ENCODE measurements at regions not wholly inside any gene's neighbourhood (a gene's known extent, or its start where the extent isn't known, plus 50 kb on each side); places are given as distances from the start of the nearest gene placed in this dataset.
"Not testable (repeated sequence)": the region's sequence is repeated elsewhere in the genome, so short reads cannot be mapped to it uniquely, and the experiment has no call there.

- peaks cover 0 to 5% (median 0%) of the 10 kb centered on the region in 5 donors for H3K4me1 ChIP-seq (ENCODE audit: control insufficient read depth in 5 of 5, insufficient read depth in 5 of 5, low read length in 5 of 5)
- H3K27ac ChIP-seq (ENCODE audit: low read depth, low read length): no peak overlapping the region
- H3K36me3 ChIP-seq (ENCODE audit: control insufficient read depth in 5 of 5, insufficient read depth in 5 of 5, low read length in 5 of 5): no peaks in the 10 kb centered on the region
- H3K9ac ChIP-seq (ENCODE audit: low read length in 5 of 5): no peak overlapping the region
- H3K9me3 ChIP-seq (ENCODE audit: control insufficient read depth in 5 of 5, low read length in 5 of 5): no peaks in the 10 kb centered on the region
- H3K4me3 ChIP-seq (ENCODE audit: low read depth in 1 of 5, low read length in 5 of 5): no peak overlapping the region
- peaks cover 0 to 2% (median 0%) of the 10 kb centered on the region in 5 donors for H3K27me3 ChIP-seq (ENCODE audit: control insufficient read depth in 5 of 5, insufficient read depth in 4 of 5, low read length in 5 of 5)
Observed at GRCh38 chr7:142485617-142486226, 227.9 kb upstream of the PRSS58 start.

GRCh38 chr7:142483659-142484317 lies 225.9 kb upstream of the PRSS58 start:
- H3K4me3 ChIP-seq (ENCODE audit: low read depth in 1 of 5, low read length in 5 of 5): no peak overlapping the region
- no peaks in the 10 kb centered on the region for H3K27me3 ChIP-seq (ENCODE audit: control insufficient read depth in 5 of 5, insufficient read depth in 4 of 5, low read length in 5 of 5)
- H3K9me3 ChIP-seq (ENCODE audit: control insufficient read depth in 5 of 5, low read length in 5 of 5): no peaks in the 10 kb centered on the region
- no peak overlapping the region for H3K27ac ChIP-seq (ENCODE audit: low read depth, low read length)
- H3K36me3 ChIP-seq (ENCODE audit: control insufficient read depth in 5 of 5, insufficient read depth in 5 of 5, low read length in 5 of 5): no peaks in the 10 kb centered on the region
- H3K9ac ChIP-seq (ENCODE audit: low read length in 5 of 5): no peak overlapping the region
- H3K4me1 ChIP-seq (ENCODE audit: control insufficient read depth in 5 of 5, insufficient read depth in 5 of 5, low read length in 5 of 5): peaks cover 0 to 5% (median 0%) of the 10 kb centered on the region in 5 donors

DNA sequence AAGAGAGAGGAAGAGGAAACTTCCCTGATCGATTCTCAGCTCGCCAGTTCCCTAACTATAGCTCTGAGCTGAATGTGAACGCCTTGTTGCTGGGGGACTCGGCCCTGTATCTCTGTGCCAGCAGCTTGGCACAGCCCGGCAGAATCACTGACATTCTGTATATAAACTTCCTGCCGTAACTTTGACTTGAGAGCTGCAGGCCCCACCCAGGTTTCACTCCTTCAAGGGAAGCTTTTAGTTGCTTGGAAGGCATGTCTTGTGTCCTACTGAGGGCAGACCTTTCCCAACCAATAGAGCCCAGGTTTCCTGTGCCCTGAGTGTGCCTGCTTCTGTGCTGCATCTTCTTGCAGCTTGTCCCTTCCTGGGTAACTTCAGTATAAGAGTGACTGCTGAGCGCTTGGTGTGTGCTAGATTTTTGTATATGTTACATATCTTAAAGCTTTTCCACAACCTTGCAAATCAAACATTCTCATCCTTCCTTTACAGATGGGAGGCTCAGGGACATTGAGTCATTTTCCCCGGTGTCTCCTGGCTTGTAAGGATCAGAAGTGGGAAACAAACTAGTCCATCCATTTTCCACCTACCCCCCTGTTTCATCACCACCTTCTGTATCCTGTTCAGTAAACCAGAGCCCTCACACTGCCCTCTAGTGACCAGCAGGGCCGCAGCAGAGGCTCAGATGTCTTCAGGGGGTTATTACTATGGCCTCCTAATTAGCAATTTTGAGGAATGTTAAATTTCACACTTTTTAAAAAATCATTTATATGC lies 225.2 kb upstream of the PRSS58 start:
- Histone ChIP-seq H3K27ac (ENCODE audit: low read depth, low read length) (no peak overlapping the region), H3K27me3 (ENCODE audit: control insufficient read depth in 5 of 5, insufficient read depth in 4 of 5, low read length in 5 of 5) (no peaks in the 10 kb centered on the region), H3K4me3 (ENCODE audit: low read depth in 1 of 5, low read length in 5 of 5) (no peak overlapping the region), H3K4me1 (ENCODE audit: control insufficient read depth in 5 of 5, insufficient read depth in 5 of 5, low read length in 5 of 5) (peaks cover 0 to under 1% (median 0%) of the 10 kb centered on the region in 5 donors), H3K36me3 (ENCODE audit: control insufficient read depth in 5 of 5, insufficient read depth in 5 of 5, low read length in 5 of 5) (no peaks in the 10 kb centered on the region), H3K9ac (ENCODE audit: low read length in 5 of 5) (no peak overlapping the region), H3K9me3 (ENCODE audit: control insufficient read depth in 5 of 5, low read length in 5 of 5) (no peaks in the 10 kb centered on the region)

DNA sequence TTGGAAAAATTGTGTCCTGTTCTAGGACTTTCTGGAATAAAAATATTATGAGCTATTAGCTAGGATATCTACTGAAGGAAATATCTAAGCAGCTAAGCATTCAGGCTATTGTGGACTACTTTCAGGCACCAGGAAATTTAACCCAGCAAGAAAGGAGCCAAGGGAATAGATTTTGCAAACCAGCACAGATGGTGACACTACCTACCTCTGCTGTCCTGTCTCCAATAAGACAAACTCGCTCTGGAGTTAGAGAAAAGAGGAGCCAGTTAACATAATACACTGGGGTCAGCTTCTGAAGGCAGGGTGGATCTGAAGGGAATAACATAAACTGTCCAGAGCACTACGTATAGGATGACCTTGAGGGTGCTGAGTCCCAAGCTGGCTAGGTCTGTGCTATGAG lies 223.7 kb upstream of the PRSS58 start:
- H3K9me3 ChIP-seq (ENCODE audit: control insufficient read depth in 5 of 5, low read length in 5 of 5): no peaks in the 10 kb centered on the region
- H3K4me1 ChIP-seq (ENCODE audit: control insufficient read depth in 5 of 5, insufficient read depth in 5 of 5, low read length in 5 of 5): no peaks in the 10 kb centered on the region
- H3K27me3 ChIP-seq (ENCODE audit: control insufficient read depth in 5 of 5, insufficient read depth in 4 of 5, low read length in 5 of 5): peaks cover 0 to 3% (median 0%) of the 10 kb centered on the region in 5 donors
- H3K9ac ChIP-seq (ENCODE audit: low read length in 5 of 5): peak overlapping the region in 1 of 5 donors; percentile 6
- H3K36me3 ChIP-seq (ENCODE audit: control insufficient read depth in 5 of 5, insufficient read depth in 5 of 5, low read length in 5 of 5): no peaks in the 10 kb centered on the region
- no peak overlapping the region for H3K27ac ChIP-seq (ENCODE audit: low read depth, low read length)
- no peak overlapping the region for H3K4me3 ChIP-seq (ENCODE audit: low read depth in 1 of 5, low read length in 5 of 5)

DNA sequence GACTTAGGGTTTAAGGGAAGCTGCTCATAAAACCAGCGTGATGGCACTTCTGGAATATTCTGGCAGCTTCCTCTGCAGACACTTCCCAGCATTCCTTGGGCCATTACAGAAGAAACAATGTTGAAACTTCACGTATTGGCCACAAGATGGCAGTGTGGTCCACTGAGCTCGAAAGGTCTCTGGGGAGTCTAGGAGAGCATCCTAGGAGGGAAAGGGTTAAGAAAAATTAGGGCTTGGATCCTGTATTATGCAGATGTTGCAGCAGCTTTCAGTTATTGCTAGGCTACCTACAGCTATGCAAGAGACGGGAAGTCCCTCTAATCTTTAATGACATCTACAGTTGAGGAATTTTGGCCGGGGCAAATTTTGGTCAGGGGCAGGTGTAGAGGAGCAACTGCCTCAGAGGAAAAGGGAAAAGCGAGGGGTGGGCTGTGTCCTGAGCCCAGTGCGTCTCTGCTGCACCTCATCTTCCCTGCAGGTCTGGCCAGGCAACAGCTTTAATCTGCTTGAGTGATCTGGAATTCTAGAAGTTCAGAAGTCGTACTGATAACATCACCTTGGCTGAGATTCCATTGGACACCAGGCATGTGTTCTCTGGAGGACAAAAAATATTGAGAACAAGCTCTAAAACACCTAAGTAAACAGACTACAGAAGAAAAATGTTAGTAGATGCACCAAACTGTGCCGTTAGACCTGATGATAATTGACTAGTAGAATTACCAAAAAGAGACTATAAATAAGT lies 220.8 kb upstream of the PRSS58 start:
- Histone ChIP-seq H3K27me3 (ENCODE audit: control insufficient read depth in 5 of 5, insufficient read depth in 4 of 5, low read length in 5 of 5) (peaks cover 0 to 3% (median 0%) of the 10 kb centered on the region in 5 donors), H3K4me3 (ENCODE audit: low read depth in 1 of 5, low read length in 5 of 5) (no peak overlapping the region), H3K9me3 (ENCODE audit: control insufficient read depth in 5 of 5, low read length in 5 of 5) (no peaks in the 10 kb centered on the region), H3K27ac (ENCODE audit: low read depth, low read length) (no peak overlapping the region), H3K4me1 (ENCODE audit: control insufficient read depth in 5 of 5, insufficient read depth in 5 of 5, low read length in 5 of 5) (no peaks in the 10 kb centered on the region), H3K9ac (ENCODE audit: low read length in 5 of 5) (no peak overlapping the region), H3K36me3 (ENCODE audit: control insufficient read depth in 5 of 5, insufficient read depth in 5 of 5, low read length in 5 of 5) (no peaks in the 10 kb centered on the region)

DNA sequence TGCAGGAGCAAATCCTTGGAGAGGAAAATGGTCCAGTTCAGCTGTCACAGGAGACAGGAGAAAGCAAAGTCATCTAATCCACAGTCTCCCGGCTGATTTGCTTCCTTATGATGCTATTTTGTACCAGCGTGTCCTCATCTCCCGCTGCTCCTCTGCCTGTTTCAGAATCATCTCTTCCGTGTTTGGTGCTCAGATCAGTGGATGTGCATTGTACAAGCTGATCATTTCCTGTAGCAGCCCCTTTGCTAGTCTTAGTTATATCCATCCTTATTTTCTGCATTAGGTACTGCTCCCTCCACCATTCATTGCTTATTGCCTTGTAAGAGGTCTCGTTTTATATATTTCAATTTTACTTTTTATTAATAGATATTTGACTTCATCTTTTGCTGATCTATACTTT lies 219.9 kb upstream of the PRSS58 start:
- not testable (repeated sequence) for H3K4me1 ChIP-seq (ENCODE audit: control insufficient read depth in 5 of 5, insufficient read depth in 5 of 5, low read length in 5 of 5); H3K4me3 ChIP-seq (ENCODE audit: low read depth in 1 of 5, low read length in 5 of 5); H3K36me3 ChIP-seq (ENCODE audit: control insufficient read depth in 5 of 5, insufficient read depth in 5 of 5, low read length in 5 of 5); H3K27me3 ChIP-seq (ENCODE audit: control insufficient read depth in 5 of 5, insufficient read depth in 4 of 5, low read length in 5 of 5); H3K27ac ChIP-seq (ENCODE audit: low read depth, low read length); H3K9ac ChIP-seq (ENCODE audit: low read length in 5 of 5); H3K9me3 ChIP-seq (ENCODE audit: control insufficient read depth in 5 of 5, low read length in 5 of 5)

- Histone ChIP-seq H3K9me3 (ENCODE audit: control insufficient read depth in 5 of 5, low read length in 5 of 5) (no peaks in the 10 kb centered on the region), H3K27me3 (ENCODE audit: control insufficient read depth in 5 of 5, insufficient read depth in 4 of 5, low read length in 5 of 5) (peaks cover 0 to 3% (median 0%) of the 10 kb centered on the region in 5 donors), H3K9ac (ENCODE audit: low read length in 5 of 5) (no peak overlapping the region), H3K4me3 (ENCODE audit: low read depth in 1 of 5, low read length in 5 of 5) (no peak overlapping the region), H3K4me1 (ENCODE audit: control insufficient read depth in 5 of 5, insufficient read depth in 5 of 5, low read length in 5 of 5) (no peaks in the 10 kb centered on the region), H3K36me3 (ENCODE audit: control insufficient read depth in 5 of 5, insufficient read depth in 5 of 5, low read length in 5 of 5) (no peaks in the 10 kb centered on the region), H3K27ac (ENCODE audit: low read depth, low read length) (no peak overlapping the region)
Observed at GRCh38 chr7:142477079-142477651, 219.3 kb upstream of the PRSS58 start.

DNA sequence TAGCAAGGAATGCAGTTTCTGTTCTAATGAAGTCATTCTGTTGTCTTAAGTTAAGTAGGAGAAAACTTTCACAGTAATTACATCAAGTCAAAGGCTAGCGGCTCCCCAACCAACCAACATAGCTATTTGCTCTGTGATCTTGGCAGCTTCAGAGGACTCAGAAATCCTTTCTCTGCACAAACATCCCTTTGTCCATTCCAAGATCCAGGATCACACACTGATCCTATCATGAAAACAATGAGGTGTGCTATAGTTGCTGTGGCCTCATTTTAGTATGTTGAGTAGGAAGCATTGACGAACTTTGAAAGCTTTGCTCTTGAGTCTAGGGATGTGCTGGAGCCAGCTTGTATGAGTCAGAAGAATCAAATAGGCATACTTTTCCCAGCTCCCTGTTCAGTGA lies 218.2 kb upstream of the PRSS58 start:
- Histone ChIP-seq H3K4me1 (ENCODE audit: control insufficient read depth in 5 of 5, insufficient read depth in 5 of 5, low read length in 5 of 5) (no peaks in the 10 kb centered on the region), H3K9me3 (ENCODE audit: control insufficient read depth in 5 of 5, low read length in 5 of 5) (no peaks in the 10 kb centered on the region), H3K4me3 (ENCODE audit: low read depth in 1 of 5, low read length in 5 of 5) (no peak overlapping the region), H3K27ac (ENCODE audit: low read depth, low read length) (no peak overlapping the region), H3K27me3 (ENCODE audit: control insufficient read depth in 5 of 5, insufficient read depth in 4 of 5, low read length in 5 of 5) (peaks cover 0 to 3% (median 0%) of the 10 kb centered on the region in 5 donors), H3K9ac (ENCODE audit: low read length in 5 of 5) (no peak overlapping the region), H3K36me3 (ENCODE audit: control insufficient read depth in 5 of 5, insufficient read depth in 5 of 5, low read length in 5 of 5) (no peaks in the 10 kb centered on the region)

- Histone ChIP-seq H3K27ac (ENCODE audit: low read depth, low read length) (no peak overlapping the region), H3K9ac (ENCODE audit: low read length in 5 of 5) (no peak overlapping the region), H3K9me3 (ENCODE audit: control insufficient read depth in 5 of 5, low read length in 5 of 5) (no peaks in the 10 kb centered on the region), H3K4me3 (ENCODE audit: low read depth in 1 of 5, low read length in 5 of 5) (no peak overlapping the region), H3K4me1 (ENCODE audit: control insufficient read depth in 5 of 5, insufficient read depth in 5 of 5, low read length in 5 of 5) (no peaks in the 10 kb centered on the region), H3K27me3 (ENCODE audit: control insufficient read depth in 5 of 5, insufficient read depth in 4 of 5, low read length in 5 of 5) (peaks cover 0 to under 1% (median 0%) of the 10 kb centered on the region in 5 donors), H3K36me3 (ENCODE audit: control insufficient read depth in 5 of 5, insufficient read depth in 5 of 5, low read length in 5 of 5) (no peaks in the 10 kb centered on the region)
Observed at GRCh38 chr7:142471820-142472219, 214.0 kb upstream of the PRSS58 start.

Data from subcutaneous abdominal adipose tissue (tissue), 5 donors.